Fibroblast of mammary gland (primary cell): ENCODE measurements at regions not wholly inside any gene's neighbourhood (a gene's known extent, or its start where the extent isn't known, plus 50 kb on each side); places are given as distances from the start of the nearest gene placed in this dataset.
A peak's percentile ranks its signal among the peaks of the same experiment; 100 is the strongest.

ENCODE experiments used
- DNase-seq: peaks from one replicate; pipeline ENCODE4 v3.0.0-alpha.2; 2010; ENCODE audit warnings: low read depth
- H3K4me3 ChIP-seq: 2 replicates; pipeline ENCODE4 v1.5.1; 2011; ENCODE audit warnings: low read depth, mild to moderate bottlenecking, low read length, moderate library complexity; ENCODE audit not compliant: control insufficient read depth
- TF ChIP-seq, protein P1 (sequence below): conservative IDR thresholded peaks from 2 replicates; pipeline ENCODE4 v1.5.1; 2011; ENCODE audit warnings: low read depth, low read length, inconsistent platforms; ENCODE audit not compliant: control insufficient read depth, insufficient read depth

DNA sequence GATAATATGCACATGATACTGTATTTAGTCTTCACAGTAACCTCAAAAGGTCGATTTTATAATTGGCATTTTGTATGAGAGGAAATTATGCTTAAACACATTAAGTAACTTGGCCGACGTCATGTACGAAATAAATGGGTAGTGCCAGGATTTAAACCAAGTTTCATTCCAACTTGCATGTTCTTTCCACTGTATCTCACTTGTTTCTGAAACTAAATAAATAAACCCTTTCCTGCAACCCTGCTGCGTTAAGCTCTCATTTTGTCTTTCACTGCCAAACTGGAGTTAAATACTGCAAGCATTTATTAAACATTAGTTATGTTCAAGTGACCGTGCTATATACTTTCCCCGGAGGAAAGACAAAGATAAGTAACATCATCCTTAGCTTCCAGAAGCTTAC lies 293.9 kb upstream of the PRKD1 start:
- no peak overlapping the region for H3K4me3 ChIP-seq
- TF ChIP-seq, protein P1, sequence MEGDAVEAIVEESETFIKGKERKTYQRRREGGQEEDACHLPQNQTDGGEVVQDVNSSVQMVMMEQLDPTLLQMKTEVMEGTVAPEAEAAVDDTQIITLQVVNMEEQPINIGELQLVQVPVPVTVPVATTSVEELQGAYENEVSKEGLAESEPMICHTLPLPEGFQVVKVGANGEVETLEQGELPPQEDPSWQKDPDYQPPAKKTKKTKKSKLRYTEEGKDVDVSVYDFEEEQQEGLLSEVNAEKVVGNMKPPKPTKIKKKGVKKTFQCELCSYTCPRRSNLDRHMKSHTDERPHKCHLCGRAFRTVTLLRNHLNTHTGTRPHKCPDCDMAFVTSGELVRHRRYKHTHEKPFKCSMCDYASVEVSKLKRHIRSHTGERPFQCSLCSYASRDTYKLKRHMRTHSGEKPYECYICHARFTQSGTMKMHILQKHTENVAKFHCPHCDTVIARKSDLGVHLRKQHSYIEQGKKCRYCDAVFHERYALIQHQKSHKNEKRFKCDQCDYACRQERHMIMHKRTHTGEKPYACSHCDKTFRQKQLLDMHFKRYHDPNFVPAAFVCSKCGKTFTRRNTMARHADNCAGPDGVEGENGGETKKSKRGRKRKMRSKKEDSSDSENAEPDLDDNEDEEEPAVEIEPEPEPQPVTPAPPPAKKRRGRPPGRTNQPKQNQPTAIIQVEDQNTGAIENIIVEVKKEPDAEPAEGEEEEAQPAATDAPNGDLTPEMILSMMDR: no peak
- DNase-seq: no peak

DNA sequence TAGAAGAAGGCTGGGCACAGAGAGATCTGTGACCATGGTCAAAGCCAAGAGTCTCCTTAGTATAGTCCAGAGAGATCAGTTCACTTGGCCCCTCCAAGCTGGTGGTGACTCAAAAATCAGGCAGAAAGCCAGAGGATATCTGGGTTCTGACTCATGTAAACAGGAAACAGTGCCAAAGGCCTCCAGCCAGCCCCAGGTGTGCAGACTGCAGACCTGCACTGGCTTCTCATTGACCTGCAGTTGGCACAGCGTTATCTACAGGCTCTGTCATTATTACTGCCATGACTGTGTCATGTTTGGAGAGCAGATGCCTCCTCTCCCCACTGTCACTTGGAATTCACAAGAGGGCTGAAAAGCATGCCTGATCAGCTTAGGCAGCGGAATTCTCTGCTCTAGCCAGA lies 295.7 kb upstream of the PRKD1 start:
- DNase-seq: peak; percentile 95
- H3K4me3 ChIP-seq: no peak overlapping the region
- TF ChIP-seq, protein P1: no peak

DNA sequence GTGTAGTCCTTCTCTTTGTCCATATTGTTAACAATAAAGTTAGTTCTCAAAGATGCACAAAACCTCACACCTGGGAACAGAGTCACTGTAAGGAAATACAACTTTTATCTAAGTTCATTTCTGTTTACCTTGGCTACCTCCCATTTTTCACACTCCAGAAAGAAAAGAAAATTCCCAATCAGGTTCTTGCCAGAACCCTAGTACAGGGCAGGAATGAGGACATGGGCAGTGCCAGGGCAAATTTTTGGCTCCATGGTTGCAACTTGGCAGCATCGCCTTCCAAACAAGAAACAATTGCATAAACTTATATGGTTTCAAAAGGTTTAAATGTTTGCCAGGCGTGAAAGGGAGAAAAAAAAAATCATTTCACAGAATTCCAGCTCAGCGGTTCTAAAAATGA lies 296.3 kb upstream of the PRKD1 start:
- no peak overlapping the region for H3K4me3 ChIP-seq
- TF ChIP-seq, protein P1: no peak
- no peak for DNase-seq

DNA sequence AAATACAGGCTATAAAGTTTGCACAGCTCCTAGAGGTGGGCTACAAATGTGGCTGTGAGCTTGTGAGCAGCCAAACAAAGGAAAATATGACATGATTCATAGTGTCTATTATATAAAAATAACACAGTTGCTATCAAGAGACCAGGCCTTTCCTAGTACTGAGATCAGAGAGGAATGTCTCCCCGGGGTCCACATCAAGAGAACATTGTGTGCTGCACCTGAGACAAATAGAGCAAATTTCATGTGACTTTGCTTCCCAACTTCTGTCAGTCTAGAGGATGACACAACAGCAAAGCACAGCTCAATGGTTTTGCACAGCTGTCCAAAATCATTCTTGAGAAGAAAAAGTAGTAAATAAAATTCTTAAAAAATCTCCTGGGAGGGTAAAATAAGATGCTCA lies 297.5 kb upstream of the PRKD1 start:
- TF ChIP-seq, protein P1: no peak
- H3K4me3 ChIP-seq: no peak overlapping the region
- DNase-seq: peak; percentile 76

DNA sequence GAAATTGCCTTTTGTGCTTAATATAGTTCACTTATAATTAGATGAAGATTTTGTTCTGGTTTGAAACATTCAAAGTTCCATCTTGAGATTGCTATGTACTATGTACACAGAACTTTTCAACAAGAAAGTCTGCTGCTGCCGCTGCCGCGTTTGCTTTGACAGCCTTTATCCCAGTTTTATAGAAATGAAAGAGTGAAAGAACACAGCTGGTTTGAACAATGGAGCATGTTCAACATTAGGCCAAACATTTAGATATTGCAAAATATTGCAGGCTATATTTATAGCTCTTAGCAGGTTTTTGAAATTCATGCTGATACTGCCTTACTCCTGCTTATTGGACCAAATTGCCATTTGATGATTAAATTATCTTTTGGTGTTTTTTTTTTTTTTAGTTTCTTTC lies 299.8 kb upstream of the PRKD1 start:
- TF ChIP-seq, protein P1: no peak
- H3K4me3 ChIP-seq: no peak overlapping the region
- DNase-seq: peak; percentile 62

DNA sequence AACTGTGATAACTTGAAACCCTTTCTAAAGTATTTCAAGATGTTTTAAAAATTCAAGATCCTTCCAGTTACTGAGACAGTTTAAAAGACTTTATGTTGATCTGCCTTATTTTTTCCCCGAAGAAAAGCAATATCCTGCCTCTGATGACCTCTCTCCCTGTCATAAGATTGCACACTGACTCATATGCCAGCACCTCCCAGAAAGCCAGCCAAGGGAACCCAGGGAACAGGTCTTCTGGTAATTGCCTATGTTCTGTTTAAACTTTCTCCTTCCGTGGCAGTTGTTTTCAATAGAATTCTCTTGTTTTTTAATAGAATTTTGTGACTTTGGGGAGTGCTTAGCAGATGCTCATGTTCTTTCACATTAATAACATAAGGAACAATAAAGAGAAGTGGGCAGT lies 300.2 kb upstream of the PRKD1 start:
- peak; percentile 91 for DNase-seq
- TF ChIP-seq, protein P1: no peak
- no peak overlapping the region for H3K4me3 ChIP-seq

DNA sequence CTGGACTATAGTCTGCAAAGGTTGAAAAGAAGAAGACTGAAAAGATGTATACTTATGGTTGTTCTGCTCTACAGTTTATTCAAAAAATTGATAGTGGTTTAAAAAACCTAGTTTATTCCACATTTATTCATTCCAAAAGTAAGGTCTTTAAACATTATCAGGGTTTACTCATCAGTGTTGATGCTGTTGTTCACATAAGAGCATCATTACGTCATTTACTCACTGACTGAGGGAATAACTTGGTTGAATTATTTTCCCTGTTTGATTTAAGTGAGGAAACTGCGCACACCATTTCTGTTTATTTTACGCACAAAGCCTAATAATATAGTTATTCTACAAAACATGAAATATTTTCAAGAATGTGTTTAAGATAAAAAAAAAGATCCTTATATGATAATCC lies 303.1 kb upstream of the PRKD1 start:
- no peak overlapping the region for H3K4me3 ChIP-seq
- TF ChIP-seq, protein P1: no peak

More for the DNA sequence above, 303.1 kb upstream of the PRKD1 start:
- DNase-seq: no peak
